ENCODE measurements at regions not wholly inside any gene's neighbourhood (a gene's known extent, or its start where the extent isn't known, plus 50 kb on each side); places are given as distances from the start of the nearest gene placed in this dataset.
"Not testable (repeated sequence)": the region's sequence is repeated elsewhere in the genome, so short reads cannot be mapped to it uniquely, and the experiment has no call there.

- DNase-seq (ENCODE audit: low read depth, low spot score): not testable (repeated sequence)
These were observed 77.5 kb downstream of the SNX5 start for GRCh38 chr20:17891131-17891530.

GRCh38 chr20:17890330-17890729 lies 78.3 kb downstream of the SNX5 start:
- no peak for DNase-seq (ENCODE audit: low read depth, low spot score)

GRCh38 chr20:17889226-17889625 lies 79.4 kb downstream of the SNX5 start:
- no peak for DNase-seq (ENCODE audit: low read depth, low spot score)

- DNase-seq (ENCODE audit: low read depth, low spot score): no peak
These were observed 80.5 kb downstream of the SNX5 start for GRCh38 chr20:17888044-17888443.

- no peak for DNase-seq (ENCODE audit: low read depth, low spot score)
These were observed 81.1 kb downstream of the SNX5 start for GRCh38 chr20:17887331-17888030.

- no peak for DNase-seq (ENCODE audit: low read depth, low spot score)
These were observed 83.0 kb downstream of the SNX5 start for GRCh38 chr20:17885544-17885943.

- no peak for DNase-seq (ENCODE audit: low read depth, low spot score)
These were observed 83.5 kb downstream of the SNX5 start for GRCh38 chr20:17885076-17885475.

- DNase-seq (ENCODE audit: low read depth, low spot score): no peak
These were observed 84.1 kb downstream of the SNX5 start for GRCh38 chr20:17884307-17885003.

GRCh38 chr20:17883592-17884306 lies 84.8 kb downstream of the SNX5 start:
- no peak for DNase-seq (ENCODE audit: low read depth, low spot score)

- no peak for DNase-seq (ENCODE audit: low read depth, low spot score)
These were observed 85.6 kb downstream of the SNX5 start for GRCh38 chr20:17882834-17883591.

- no peak for DNase-seq (ENCODE audit: low read depth, low spot score)
These were observed 86.3 kb downstream of the SNX5 start for GRCh38 chr20:17882065-17882833.

- DNase-seq (ENCODE audit: low read depth, low spot score): no peak
These were observed 86.9 kb downstream of the SNX5 start for GRCh38 chr20:17881741-17882064.

- no peak for DNase-seq (ENCODE audit: low read depth, low spot score)
These were observed 89.5 kb downstream of the SNX5 start for GRCh38 chr20:17878912-17879602.

GRCh38 chr20:17878069-17878911 lies 90.3 kb downstream of the SNX5 start:
- no peak for DNase-seq (ENCODE audit: low read depth, low spot score)

GRCh38 chr20:17875981-17876385 lies 92.6 kb downstream of the SNX5 start:
- DNase-seq (ENCODE audit: low read depth, low spot score): no peak

GRCh38 chr20:17875106-17875980 lies 93.3 kb downstream of the SNX5 start:
- no peak for DNase-seq (ENCODE audit: low read depth, low spot score)

GRCh38 chr20:17874271-17875105 lies 94.1 kb downstream of the SNX5 start:
- no peak for DNase-seq (ENCODE audit: low read depth, low spot score)
